ENCODE measurements at regions not wholly inside any gene's neighbourhood (a gene's known extent, or its start where the extent isn't known, plus 50 kb on each side); places are given as distances from the start of the nearest gene placed in this dataset.

DNA sequence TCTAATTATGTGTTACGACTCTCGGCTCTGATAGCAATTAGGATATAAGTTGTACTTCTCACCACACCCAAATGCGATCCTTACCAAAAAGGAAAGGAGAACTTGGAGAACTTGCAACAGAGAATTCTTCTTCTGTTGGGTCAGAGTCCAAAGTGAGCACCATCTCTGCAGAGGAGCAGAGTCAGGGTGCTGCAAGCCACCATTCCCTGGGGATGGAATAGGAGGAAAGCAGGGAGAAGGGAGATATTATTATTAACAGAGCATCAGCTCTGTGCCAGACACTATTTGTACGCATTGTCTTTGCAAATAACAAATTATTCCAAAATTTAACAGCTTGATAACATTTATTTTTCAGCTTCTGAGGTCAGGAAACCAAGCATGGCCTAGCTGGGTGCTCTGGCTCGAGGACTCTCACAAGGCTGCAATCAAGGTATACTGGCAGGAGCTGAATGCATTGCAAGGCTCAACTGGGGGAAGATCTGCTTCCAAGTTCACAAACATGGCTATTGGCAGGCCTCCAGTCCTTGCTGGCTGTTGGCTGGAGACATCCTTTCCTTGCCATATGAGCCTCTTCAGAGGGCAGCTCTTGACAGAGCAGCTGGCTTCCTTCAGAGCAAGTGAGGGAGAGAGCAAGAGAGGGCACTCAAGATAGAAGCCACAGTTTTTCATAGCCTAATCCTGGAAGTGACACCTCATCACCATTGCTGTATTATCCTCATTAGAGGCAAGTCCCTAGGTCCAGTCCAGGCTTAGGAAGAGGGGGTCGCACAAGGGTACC is 296.2 kb upstream of the CDH5 start:
- in situ Hi-C loops (cut with MboI; ENCODE audit: low sequenced_read_pairs) = no loop called here

DNA sequence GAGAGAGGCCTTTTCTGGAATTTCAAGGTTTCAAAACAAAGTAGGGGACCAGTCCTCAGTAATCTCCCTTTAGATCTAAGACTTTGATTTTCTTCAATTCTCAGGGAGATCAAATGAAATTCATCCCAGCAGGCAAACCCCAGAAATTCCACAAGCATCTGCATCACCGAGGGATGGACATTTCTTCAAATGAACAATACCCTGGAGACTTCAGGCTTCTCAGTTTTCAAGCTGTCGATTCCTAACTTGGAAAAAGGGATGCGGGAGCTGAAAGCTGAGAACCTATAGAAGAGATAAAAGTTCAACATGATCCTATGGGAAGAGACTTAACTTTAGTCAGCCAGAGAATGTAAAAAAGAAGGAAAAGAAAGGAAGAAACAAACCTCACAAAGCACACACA is 296.9 kb upstream of the CDH5 start:
- in situ Hi-C loops (cut with MboI; ENCODE audit: low sequenced_read_pairs) = no loop called here

DNA sequence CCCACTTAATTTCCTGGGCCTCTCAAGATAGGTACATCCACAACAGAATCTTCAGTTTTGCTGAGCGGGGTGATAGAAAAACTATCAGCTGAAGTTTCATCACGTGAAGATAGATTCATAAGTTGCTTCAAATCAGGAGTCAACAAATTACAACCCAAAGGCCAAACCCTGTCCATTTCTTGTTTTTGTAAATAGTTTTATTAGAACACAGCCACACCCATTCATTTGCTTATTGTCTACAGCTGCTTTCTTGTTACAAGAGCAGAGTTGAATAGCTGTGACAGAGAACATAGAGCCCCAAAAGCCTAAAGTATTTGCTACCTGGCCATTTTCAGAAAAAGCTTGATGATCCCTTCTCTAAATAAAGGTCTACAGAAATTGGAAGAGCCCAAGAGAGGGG is 300.1 kb upstream of the CDH5 start:
- in situ Hi-C loops (cut with MboI; ENCODE audit: low sequenced_read_pairs) = no loop called here

GRCh38 chr16:66065925-66066324 is 300.6 kb upstream of the CDH5 start:
- in situ Hi-C loops (cut with MboI; ENCODE audit: low sequenced_read_pairs) = no loop called here

DNA sequence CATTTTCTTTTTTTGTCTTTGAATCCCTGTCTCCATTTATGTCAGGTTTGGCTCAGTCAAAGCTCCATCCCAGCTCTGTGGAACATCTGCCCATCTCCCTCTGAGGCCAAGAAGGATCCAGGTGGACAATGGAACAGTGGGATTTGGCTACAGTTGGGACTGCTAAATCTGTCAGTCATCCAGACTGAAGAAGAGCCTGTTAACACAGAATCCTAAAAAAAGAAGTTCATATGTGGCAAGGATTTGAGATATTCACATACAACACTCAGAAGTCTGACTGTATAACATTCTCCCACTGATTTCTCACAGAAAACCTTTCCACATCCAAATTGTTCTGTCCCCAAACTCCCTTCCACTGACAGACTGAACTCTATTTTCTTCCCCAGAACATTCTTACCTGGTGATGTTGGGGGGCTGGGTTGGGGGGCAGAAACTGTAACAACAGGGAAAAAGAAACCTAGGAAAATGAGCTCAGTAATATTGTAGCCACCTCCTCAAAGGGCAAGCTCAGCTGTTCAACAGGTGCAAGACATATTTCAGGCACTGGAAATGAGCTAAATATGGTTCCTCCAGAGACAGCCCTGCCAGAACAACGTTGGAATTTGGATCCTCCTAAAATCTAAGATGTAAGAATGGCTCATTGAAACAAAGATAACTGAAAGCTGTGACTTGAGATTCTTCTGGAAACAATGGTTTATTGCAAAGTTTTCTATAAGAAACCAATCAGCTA is 301.5 kb upstream of the CDH5 start:
- in situ Hi-C loops (cut with MboI; ENCODE audit: low sequenced_read_pairs) = no loop called here

- in situ Hi-C loops (cut with MboI; ENCODE audit: low sequenced_read_pairs) = no loop called here
Observed at GRCh38 chr16:66058832-66059231, 307.7 kb upstream of the CDH5 start.

DNA sequence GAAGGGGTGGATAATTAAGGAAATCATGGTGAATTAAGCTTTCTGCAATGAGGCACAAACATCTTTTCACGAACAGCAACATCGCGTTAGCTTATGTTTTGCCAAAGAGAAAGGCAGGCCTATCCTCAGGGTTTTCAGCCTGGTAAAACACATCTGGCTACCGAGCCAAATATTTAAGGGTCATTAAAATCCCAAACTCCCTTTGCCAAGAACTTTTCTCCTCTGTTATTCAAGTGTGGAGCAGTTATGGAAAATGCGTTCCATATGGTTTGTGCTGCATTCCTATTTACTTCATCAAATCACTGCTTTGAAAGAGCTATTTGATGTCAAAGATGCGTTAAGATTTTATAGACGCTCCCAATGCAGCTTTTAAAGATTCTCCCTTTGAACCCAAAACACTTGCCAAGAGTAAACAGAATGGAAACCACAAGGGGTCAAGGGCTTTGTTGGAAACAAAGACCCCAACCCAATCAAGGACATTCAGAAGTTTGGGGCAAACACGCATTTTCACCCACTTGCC is 308.3 kb upstream of the CDH5 start:
- in situ Hi-C loops (cut with MboI; ENCODE audit: low sequenced_read_pairs) = no loop called here

- in situ Hi-C loops (cut with MboI; ENCODE audit: low sequenced_read_pairs) = no loop called here
Observed at GRCh38 chr16:66057057-66057456, 309.4 kb upstream of the CDH5 start.

DNA sequence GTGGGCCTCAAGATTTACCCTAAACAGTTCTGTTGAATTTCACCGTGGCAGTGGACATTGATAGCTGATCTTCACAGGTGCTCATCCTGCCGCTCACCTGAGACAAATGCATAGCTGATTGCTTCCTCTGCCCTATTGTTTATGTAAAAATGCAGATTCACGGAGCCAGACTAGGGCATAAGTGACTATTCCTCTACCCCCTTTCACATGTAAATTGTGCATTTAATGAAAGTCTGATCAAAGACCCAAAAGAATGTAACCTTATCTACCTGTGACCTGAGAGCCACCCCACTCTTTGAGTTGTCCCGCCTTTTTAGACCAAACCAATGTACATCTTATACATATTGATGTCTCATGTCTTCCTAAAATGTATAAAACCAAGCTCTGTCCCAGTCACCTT is 312.4 kb upstream of the CDH5 start:
- in situ Hi-C loops (cut with MboI; ENCODE audit: low sequenced_read_pairs) = no loop called here

DNA sequence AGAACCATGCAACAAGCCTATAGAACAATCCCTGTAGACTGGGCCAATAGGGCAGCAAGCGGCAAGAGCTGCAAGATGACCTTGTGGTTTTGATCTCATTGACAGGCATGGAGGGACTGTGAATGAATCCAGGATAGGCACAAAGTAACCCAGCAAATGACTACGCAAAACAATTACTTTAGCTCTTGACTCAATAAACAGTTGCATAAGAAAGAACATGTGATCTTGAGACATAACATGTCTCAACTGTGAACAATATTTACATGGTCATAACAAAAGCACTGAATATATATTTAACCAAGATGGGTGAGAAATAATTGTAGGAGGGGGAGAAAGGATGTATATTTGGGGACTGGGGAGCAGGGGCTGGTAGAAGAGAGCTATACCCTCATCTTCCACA is 313.7 kb upstream of the CDH5 start:
- in situ Hi-C loops (cut with MboI; ENCODE audit: low sequenced_read_pairs) = no loop called here

- in situ Hi-C loops (cut with MboI; ENCODE audit: low sequenced_read_pairs) = no loop called here
Observed at GRCh38 chr16:66050991-66051390, 315.5 kb upstream of the CDH5 start.

GRCh38 chr16:66049865-66050264 is 316.6 kb upstream of the CDH5 start:
- in situ Hi-C loops (cut with MboI; ENCODE audit: low sequenced_read_pairs) = no loop called here

DNA sequence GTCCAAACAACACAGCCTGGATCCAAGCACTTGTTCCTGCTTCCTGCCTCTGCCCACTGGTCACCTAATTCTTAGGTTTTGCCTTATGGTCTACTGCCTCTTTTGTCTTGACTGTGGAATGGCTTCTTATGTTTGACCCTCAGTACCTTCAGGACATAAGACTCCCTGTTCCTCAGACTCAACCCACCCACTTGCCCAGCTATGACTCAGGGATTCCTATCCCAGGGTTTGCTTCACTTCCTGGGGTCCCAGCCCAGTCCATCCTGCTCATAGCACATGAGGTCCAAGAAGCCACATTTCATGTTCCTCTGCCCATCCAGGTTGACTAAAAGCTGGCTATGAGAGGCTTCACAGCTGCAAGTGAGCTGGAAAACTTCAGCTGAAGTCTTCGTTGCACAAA is 320.9 kb upstream of the CDH5 start:
- in situ Hi-C loops (cut with MboI; ENCODE audit: low sequenced_read_pairs) = no loop called here

DNA sequence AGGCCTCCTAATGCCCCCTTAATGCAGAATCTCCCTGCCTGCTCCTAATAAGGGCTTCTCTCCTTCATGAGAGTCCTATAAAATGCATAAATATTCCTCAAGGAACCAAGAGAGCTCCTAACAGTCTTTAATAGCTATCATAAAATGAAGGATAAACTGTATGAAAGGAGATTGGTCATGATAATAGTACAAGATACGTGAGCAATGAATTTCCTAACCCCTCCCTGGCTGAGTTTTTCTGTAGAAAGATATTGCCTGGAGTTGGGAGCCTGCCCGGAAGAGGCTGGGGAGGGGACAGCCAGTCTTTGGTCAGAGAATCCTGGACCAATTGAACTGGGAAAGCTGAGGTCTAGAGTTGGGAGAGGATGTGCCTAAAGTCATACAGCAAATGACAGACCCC is 321.9 kb upstream of the CDH5 start:
- in situ Hi-C loops (cut with MboI; ENCODE audit: low sequenced_read_pairs) = no loop called here

DNA sequence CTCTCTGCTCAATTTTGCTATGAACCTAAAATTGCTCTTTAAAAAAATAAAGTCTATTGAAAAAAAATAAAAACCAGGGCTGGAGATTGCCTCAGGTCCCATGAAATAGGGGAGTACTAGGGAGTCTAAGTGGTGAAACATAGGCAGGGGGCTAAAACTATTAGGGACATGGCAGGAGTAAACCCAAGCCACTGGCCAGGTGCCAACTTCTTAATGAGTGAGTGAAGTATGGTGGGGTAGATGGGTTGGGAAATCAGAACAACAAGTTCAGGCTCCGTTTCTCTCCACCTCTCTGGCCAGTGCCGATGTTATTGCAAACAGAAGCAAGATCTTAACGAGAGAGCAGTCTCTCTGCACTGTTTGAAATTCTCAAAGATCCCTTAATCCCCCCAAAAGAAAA is 322.4 kb upstream of the CDH5 start:
- in situ Hi-C loops (cut with MboI; ENCODE audit: low sequenced_read_pairs) = no loop called here

GRCh38 chr16:66043326-66043725 is 323.2 kb upstream of the CDH5 start:
- in situ Hi-C loops (cut with MboI; ENCODE audit: low sequenced_read_pairs) = no loop called here

DNA sequence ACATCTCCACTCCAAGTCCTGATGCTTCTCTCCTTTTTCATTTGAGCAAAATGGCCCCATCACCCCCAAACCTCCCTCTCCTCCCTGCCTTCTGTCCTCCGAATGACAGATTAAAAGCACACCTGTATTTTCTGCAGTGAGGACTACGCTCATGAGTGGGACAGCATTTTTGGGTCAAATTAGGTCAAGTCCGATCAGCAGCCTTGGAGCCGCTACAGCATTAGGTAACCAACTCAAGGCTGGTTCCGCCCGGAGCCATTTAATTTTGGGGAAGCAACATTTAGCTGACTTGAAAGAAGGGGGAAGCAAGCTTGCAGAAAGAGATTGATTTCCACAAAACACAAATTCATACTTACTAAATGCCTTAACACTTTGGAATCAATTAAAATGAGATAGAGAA is 324.1 kb upstream of the CDH5 start:
- in situ Hi-C loops (cut with MboI; ENCODE audit: low sequenced_read_pairs) = no loop called here

- in situ Hi-C loops (cut with MboI; ENCODE audit: low sequenced_read_pairs) = no loop called here
Observed at GRCh38 chr16:66041907-66042306, 324.6 kb upstream of the CDH5 start.

DNA sequence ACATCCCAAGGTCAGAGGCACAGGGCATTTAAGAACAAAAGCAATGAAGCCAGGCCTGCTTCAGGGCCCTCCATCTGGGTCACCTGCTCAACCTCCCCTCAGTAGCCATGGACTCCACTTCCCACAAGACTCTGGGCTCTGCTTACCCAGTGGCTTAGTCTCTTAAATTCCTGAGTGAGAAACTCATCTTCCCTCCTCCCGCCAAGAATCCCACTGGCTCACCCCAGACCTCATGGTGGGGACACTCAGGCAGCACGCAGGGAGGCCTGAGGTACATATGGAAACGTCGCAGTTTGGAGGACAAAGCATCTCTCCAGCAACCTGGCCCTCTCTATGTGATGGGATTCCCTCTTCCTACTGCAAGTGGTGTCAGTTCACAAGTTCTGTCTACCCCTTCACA is 326.7 kb upstream of the CDH5 start:
- in situ Hi-C loops (cut with MboI; ENCODE audit: low sequenced_read_pairs) = no loop called here

DNA sequence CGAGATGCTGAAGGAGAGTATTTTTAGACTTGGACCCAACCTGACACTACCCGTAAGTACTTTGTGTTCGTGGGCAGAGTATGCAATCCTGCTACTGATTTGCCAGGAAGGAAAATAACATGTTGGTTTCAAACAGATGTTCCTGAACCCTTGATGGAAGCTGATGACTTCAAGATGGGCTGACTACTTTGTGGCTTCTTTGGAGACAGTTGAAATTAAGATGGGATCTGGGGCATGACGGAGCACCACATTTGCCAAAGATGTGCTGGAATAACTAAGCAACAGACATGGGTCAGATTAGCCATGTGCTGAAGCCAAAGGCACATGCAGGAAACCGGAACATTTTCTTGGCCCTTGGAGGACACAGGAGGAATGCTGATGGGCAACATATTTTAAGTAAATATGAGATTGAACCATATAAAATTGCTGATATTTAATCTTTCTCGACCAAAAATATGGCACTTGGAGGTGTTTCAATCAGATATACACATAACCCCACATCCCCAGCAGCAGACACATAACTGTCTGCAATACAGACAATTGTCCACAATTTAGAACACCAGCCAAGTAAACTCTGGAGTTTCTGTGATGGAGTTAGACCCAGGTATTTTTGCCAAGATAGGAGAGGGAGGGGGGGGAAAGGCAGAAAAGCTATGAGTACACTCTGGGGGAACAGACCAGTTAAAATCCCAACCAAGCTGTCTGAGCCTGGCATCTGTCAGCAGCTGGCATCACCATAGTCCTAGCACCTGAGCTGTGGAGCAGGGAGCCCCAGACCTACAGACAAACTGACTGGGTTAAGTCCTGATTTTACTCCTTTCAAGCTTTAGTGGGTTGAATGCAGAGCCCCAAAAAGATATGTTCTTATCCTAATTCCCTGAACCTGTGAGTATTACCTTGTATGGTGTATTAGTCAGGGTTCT is 329.4 kb upstream of the CDH5 start:
- in situ Hi-C loops (cut with MboI; ENCODE audit: low sequenced_read_pairs) = no loop called here

DNA sequence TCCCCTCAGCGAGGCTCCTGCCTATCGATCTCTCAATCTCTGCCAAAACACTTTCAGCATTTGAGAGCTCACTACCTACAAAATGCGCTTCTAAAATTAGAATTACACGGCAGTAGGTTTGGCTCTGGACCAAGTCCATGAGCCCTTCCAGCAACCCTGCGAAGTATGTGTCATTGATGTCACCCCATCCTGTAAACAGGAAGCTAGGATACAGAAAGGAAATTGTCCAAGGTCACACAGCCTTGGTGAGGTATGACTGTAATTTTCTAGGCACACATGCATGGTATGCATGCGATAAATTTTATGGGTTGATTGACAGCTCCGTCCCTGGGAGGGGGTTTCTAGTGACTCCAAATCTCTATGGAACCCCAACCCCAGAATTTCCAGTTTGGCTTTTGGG is 330.3 kb upstream of the CDH5 start:
- in situ Hi-C loops (cut with MboI; ENCODE audit: low sequenced_read_pairs) = no loop called here

Data from HL-60/S4 treated with retinoic acid at 250 ng/mL for 4 days and 3 days (cell line).